ENCODE measurements at regions not wholly inside any gene's neighbourhood (a gene's known extent, or its start where the extent isn't known, plus 50 kb on each side); places are given as distances from the start of the nearest gene placed in this dataset.
"Not testable (repeated sequence)": the region's sequence is repeated elsewhere in the genome, so short reads cannot be mapped to it uniquely, and the experiment has no call there.

DNA sequence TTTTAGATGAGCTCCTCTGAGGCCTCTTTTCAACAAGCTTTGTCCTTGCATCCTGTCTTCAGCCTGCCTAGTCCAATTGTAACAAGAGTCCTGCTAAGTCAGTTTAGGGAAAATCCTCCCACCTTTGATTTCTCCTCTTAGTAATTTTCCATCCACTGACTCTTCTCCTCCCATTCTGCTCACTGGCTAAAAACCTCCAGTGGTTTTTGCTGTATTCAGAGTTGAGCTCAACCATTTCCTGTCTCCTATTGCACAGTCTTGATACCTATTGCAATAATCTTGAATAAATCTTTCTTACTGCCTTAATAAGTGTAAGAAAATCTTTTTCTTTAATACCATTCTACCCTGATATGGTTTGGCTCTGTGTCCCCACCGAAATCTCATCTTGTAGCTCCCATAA lies 117.8 kb upstream of the ENPP6 start:
- no peak for DNase-seq (ENCODE audit: low read depth in 2 of 2)

DNA sequence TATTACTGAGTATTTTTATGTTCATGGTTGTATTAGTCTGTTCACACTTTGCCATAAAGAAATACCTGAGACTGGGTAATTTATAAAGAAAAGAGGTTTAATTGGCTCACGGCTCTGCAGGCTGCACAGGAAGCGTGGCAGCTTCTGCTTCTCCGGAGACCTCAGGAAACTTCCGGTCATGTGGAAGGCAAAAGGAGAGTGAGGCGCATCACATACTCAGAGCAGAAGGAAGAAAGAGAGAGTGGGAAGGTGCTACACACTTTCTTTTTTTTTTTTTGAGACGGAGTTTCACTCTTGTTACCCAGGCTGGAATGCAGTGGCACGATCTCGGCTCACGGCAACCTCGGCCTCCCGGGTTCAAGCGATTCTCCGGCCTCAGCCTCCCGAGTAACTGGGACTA lies 115.8 kb upstream of the ENPP6 start:
- not testable (repeated sequence) for DNase-seq (ENCODE audit: low read depth in 2 of 2)

DNA sequence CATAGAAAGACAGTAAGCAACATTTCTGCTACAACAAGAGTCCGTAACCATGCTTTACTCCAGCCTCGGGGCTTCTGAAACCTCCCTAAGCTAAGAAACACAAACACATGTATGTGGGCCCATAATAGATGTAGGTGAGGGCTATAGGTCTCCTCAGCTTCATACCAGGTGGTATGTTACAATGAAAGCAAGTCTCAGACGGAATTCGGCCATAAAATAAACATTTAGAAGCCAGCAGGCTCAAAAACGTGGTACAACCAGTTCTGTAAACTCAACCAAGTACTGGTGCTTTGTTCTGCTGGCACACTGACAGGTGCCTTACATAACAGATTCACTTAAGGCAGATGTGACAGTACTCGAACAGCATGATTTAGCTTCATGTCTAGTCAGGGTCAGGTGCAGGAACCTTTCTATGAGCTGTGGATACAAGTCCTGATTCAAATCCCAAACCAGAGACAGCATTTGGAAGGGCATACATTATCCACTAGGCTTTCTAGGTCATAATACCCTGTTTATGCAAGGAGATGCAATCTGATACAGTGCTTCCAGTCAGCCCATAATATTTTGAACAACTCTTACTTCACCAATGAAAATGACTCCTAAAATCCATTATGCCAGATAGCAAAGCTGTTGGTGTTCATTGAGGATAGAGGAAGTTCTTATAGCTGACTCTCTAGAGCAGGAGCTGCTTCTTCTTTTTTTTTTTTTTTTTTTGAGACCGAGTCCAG lies 113.8 kb upstream of the ENPP6 start:
- DNase-seq (ENCODE audit: low read depth in 2 of 2), result no peak

DNA sequence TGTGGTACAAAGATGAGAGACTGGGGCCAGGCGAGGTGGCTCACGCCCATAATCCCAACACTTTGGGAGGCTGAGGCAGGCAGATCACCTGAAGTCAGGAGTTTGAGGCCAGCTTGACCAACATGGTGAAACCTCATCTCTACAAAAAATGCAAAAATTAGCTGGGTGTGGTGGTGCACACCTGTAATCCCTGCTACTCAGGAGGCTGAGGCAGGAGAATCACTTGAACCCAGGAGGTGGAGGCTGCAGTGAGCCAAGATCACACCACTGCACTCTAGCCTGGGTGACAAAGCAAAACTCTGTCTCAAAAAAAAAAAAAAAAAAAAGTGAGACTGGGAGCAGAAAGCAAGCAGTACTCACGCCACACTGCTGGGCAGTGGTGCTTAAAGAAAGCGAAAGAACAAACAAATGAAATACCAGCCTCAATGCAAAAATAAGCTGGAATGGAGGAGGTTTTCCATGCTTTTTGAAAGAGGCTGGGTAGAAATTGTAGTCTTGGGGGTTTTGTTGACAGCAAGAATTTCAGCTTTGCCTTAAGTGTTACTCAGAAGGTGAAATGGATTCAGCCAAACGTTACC lies 112.9 kb upstream of the ENPP6 start:
- DNase-seq (ENCODE audit: low read depth in 2 of 2), result not testable (repeated sequence)

DNA sequence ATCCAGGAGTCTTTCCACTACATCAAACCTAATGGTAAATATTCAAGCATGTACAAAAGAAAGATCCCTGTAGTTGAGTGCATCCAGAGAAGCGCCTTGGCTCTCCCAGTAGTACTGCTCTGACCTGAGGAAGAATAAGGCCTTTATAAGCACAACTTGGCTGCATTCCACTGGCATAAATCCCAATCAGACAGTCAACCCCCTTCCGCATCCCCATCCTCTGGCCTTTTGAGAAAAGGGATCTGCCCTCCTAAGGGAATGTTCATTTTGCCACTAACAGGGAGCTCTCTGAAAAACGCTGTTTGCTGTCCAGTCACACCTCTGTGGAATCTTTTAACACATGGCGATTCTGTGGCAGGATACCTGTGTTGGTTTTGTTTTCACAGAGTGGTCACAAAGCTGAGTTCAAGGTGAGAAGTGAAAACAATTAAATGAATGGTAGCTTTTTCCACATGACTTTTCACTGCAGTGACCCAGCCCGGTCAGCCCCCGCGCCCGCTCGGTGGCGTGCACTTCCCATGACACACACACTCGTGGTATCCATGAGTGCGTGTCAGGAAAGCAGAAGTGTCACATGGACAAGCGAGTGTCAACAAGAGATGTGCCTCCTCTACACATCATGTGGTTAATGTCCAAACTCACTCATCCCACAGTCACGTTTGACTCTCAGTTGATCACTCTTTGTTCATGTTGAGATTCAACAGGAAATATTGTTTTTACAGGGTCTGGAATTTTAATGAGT lies 112.2 kb upstream of the ENPP6 start:
- DNase-seq (ENCODE audit: low read depth in 2 of 2), result no peak

DNA sequence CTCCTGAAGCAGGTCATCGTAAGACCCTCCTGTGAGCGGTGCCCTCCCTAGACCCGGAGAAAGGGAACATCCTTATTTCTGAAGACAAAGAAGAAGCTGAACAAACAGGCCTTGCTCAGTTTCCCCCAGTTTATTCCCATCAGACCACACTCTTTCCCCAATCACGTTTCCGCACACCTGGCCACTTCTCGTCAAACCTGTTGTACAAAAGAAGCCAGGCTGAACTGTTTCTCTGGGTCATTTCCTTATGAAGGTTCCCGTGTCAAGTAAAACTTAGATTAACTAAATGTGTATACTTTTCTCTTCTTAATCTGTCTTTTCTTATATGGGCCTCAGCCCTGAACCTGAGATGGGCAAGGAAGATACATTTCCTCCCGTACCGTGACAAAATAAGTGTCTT lies 111.6 kb upstream of the ENPP6 start:
- no peak for DNase-seq (ENCODE audit: low read depth in 2 of 2)

DNA sequence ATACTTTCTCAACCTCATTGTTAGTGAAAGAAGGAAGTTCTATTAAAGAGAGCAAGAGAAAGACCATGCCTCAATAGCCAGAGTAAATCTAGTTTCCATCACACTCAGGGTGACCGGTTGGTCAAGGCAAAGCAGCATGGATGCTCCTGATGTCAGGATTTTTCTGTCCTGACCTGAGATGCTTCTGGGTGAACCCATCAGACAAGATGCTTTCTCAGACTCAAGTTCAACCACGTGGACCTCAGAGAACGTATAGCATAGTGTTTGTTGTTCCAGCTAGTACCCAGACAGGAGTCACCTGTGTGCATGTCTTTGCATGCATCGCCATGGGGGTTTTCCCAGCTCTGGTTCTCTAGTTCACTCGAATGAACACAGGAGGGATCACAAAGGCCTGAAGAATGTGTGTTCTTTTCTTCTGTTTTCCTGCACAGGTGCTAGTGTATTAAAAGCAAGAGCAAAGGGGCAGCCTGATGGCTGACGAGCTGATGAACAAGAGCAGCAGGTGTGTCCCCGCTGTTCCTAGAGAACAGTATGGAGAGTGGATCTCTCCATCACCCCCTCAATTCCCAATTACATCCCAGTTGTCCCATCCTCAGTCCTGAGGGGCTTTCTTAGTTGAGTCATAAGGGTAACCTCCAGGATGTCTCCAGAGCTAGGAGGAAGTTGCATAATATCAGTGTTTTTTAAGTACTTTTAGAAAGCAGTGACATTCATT lies 110.5 kb upstream of the ENPP6 start:
- DNase-seq (ENCODE audit: low read depth in 2 of 2), result no peak

DNA sequence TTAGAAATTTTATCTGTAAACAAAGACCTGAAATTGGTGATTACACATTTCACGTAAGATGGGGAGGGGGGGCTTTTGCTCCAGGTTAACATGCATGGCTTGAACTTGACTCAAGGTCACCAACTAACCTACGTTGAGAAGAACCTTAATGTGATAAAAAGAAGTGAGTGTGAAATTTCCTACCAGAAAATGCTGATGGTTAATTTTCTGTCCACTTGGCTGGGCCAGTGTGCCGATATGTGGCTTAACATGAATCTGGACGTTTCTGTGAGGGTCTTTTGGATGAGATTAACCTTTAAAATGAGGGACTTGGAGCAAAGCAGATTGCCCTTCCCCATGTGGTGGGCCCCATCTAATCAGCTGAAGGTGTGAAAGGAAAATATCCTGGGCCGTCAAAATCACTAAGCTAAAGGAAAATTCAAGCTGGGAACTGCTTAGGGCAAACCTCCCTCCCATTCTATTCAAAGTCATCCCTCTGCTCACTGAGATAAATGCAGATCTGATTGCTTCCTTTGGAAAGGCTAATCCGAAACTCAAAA lies 107.3 kb upstream of the ENPP6 start:
- no peak for DNase-seq (ENCODE audit: low read depth in 2 of 2)

DNA sequence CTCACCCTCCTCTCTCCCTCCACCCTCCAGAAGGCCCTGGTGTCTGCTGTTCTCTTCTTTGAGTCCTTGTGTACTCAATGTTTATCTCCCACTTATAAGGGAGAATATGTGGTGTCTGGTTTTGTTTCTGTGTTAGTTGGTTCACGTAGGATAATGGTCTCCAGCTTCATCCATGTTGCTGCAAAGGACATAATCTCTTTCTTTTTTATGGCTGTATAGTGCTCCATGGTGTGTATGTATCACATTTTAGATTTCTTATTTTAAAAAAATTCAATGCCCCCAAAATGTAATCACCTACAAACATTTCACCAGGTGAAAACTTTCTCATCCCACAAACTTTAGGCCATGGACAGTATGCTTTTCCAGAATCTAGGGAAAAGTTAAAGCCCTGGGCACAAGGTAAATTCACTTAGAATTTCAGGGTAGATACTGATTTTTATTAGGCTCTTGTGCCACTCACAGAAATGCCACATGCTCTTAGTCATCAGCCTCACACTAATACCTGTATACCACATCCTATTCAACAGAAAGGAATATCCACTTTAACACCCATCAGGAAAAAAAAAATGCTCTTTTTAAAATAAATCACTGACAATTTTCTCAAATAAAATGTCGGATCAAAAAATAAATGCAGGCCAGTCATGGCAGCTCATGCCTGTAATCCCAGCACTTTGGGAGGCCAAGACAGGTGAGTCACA lies 104.8 kb upstream of the ENPP6 start:
- no peak for DNase-seq (ENCODE audit: low read depth in 2 of 2)

DNA sequence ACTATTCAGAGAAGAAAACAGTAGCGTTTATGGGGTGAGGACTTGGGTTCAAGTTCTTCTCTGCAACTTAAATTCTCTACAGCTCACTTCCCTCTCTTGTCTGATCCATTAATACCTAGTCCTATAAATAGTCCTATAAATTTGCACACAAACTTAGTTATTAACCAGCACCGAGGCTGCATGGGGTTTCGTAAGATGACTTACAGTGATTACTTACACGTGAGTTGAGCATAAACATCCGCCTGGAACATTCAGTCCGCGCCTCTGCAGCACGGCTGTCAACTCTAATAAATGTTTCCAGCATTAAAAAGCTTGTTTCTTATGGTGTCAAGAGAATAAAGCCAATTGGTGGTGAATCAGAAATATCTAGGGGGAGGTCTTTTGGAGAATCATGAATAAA lies 103.0 kb upstream of the ENPP6 start:
- DNase-seq (ENCODE audit: low read depth in 2 of 2), result no peak

DNA sequence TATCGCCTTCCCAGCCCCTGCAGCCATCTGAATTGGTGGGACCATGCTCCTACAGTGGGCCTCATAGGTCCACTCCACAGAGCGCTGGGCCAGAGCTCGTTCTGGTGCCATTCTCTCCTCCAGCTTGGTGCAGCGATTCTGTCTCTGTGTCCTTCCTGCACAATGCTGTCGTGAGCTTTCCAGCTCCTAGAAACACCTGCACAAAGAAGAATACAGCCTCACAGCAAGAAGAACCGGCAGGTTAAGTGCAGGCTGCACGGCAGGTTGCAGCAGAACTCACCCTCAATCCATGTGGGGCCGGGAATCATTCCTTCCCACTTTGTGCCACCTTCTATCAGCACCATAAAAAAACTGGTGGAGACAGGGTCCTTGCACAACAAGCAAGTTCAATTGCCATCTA lies 101.2 kb upstream of the ENPP6 start:
- no peak for DNase-seq (ENCODE audit: low read depth in 2 of 2)

DNA sequence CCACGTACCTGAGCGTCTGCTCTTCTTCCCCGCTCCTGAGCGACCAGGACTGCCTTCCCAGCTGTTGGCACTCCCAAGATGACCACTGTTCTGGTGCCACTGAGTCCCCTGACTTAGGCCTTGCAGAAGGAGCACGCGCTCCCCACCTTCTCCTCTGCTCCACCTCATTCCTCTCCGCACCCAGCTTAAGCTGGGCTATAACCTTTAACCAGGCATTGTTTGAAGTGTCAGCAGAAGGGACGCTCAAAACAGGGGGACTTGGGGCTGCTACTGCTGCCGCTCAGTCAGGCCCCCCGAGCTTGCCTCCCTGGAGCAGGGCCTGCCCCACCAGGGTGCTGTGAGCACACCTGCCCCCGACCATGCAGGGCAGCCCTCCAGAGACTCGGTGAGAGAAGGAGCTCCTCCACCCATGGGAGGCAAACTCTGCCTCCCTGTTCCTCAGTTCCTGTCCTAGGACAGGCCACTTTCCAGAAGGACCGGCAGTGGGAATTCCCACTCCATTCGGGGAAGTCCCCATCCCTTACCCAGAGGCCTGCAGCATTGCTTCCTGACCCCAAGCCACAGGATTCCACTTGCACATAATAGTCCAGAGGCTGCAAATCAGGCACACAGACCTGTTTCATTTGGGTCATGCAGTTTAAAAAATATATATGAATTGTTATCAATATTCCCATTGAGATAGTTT lies 99.7 kb upstream of the ENPP6 start:
- no peak for DNase-seq (ENCODE audit: low read depth in 2 of 2)

DNA sequence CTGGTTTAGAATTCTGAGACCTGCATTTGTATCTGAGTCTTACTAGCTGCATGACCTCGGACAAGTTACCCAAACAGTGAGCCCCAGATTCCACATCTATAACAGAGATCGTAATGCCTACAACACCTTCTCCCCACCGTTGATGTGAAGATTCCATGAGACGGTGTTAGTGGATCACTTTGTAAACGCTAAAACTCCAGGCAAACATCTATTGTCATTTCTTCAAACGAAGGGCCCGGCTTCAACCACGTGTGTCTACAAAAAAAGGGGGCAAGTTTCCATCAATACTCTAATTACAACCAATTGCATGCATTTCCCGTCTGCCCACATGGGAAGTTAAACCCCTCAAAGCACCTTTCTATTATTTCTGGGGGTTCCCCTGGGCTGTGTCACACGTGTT lies 99.1 kb upstream of the ENPP6 start:
- DNase-seq (ENCODE audit: low read depth in 2 of 2), result no peak

DNA sequence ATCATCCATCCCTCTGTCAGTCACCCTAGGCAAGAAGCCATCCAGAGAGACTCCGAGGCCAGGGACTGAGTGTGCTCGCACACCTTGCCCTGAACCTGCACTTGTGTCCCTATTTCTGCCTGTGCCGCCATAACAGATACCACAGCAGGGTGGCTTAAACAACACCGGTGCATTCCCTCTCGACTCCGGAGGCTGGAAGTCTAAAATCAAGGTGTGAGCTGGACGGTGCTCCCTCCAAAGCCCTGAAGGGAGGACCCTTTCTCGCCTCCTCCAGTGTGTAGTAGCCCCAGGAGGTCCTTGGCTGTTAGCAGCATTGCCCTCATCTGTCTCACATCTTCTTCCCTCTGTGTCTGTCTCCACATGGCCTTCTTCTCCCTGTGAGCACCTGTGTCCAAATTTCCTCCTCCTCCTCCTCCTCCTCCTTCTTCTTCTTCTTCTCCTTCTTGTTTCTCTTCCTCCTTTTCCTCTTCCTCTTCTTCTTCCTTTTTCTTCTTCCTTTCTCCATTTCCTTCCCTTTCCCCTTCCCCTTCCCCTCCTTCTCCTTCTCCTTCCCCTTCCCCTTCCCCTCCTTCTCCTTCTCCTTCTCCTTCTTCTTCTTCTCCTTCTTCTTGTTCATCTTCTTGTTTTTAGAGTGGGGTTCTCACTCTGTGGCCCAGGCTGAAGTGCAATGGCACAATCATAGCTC lies 98.1 kb upstream of the ENPP6 start:
- no peak for DNase-seq (ENCODE audit: low read depth in 2 of 2)

DNA sequence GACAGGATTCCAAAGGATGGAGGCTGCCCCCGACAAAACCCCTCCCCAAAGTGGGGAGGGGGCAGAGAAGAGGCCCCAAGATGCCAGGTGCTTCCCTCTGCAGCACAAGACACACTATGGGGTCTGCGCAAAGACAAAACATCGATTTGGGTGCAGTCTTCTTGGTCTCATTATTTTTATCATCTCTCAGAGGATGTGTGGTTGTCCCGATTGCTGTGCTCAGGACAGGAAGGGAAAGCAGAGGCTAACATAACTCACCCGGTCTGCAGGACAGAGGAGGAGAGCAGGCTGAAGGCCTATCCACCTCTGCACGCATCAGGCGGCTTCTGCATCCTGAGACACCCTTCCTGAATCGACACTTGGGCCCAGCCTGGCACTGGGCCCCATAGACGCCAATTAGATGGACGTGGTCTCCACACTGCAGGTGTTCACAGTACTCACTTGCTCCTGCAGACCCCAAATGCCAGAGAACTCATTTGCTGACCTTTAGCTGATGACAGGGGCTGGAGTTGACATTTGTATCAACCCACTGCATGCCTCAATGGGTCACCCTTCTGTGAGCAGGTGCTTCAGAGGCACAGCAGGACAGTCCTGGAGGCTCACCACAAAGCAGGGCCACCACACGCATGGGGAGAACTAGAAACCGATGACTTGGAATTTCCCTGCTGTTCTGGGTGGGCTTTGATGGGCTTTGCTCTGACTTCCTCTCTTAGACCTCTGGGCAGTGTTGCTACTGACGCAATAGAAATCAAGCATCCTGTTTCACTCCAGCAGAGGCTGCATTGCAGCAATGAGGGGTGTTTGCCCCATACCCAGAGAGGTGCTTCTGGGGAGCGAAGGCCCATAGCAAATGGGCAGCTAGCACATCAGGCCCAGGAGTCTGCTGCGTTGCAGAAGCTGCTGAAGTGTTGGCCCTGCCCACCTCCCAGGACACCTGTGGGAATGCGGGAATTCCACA lies 96.3 kb upstream of the ENPP6 start:
- no peak for DNase-seq (ENCODE audit: low read depth in 2 of 2)

DNA sequence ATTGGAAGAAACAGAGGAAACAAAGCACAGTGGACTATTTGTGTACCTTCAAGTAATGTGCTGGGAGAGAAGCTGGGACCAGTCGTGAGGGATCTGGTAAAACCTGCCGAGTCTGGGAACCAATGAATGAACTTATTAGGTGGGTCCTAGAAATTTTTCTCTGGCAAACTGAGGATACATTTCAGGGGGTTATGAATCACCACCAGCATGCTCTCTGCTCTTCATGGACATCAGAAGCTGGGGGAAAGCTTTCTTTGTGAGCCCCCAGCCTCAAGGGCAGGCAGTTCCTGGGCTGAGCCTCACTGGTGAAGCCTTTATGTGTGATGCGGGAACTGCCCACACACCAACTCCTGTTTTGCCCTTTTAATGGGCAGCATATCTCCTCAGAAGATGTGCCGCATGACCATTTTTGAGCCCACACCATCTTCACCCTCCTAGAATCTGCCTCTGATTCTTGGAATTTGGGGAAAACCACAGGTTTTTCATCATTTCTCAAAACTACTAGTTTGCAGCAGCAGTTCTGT lies 95.4 kb upstream of the ENPP6 start:
- DNase-seq (ENCODE audit: low read depth in 2 of 2), result no peak

DNA sequence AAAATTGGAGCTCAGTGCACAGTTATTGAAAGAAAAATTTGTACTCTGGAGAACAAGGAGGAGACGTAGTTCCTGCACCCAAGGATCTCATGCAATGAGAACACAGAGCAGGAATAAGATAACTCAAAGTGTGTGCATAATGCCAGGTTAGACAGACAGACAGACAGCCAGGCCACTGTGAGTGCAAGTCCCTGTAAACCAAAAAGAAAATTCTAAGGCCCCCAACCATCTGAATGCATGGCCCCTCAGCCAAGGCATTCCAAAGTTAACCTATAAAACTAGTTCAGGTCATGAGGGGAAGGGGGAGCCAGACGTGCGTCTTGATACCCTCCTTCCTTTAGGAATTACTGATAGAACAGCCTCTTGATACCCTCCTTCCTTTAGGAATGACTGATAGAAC lies 94.5 kb upstream of the ENPP6 start:
- no peak for DNase-seq (ENCODE audit: low read depth in 2 of 2)

DNA sequence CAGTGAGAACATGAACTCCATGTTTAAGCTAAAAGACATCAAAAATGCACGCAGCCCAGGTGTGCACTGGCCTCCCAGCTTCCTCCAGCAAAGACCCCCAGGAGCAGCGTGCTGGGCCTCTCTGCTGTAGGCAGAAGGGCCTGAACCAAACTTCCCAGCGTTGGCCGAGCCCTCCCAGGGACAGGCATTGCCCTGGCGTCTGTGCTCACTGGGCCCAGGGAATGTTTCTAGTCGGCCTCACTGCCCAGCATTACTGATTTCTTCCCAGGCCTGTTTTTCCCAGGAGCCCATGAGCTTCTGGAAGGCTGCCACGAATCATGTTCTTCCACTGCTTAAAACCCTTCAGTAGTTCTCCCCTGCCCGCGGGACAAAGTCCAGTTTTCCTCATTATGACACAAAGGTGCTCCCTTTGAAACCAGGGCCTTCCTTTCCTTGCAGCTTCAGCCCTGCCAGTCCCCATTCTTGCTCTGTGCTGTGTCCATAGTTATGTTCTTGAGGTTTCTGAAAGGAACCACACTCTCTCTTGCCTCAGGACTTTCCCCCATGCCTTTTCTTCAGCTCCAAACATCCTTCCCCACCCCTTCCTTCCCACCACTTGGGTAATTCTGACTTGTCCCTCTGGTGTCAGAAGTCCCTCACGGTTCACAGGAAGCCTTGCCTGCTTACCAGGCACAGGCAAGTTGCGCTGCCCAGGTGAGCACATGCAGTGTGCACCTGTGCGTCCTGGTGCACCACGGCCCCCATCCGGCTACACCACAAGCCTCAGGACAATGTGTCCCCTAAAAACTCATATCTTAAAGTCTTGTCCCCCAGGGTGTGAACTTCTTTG lies 93.4 kb upstream of the ENPP6 start:
- no peak for DNase-seq (ENCODE audit: low read depth in 2 of 2)

Data from stimulated activated CD4-positive, alpha-beta T cell treated with anti-CD3 and anti-CD28 coated beads, Interleukin-1b, Interleukin-23, amount 100 ng/mL, for 4 hours (primary cell).